ENCODE measurements at regions not wholly inside any gene's neighbourhood (a gene's known extent, or its start where the extent isn't known, plus 50 kb on each side); places are given as distances from the start of the nearest gene placed in this dataset.

DNA sequence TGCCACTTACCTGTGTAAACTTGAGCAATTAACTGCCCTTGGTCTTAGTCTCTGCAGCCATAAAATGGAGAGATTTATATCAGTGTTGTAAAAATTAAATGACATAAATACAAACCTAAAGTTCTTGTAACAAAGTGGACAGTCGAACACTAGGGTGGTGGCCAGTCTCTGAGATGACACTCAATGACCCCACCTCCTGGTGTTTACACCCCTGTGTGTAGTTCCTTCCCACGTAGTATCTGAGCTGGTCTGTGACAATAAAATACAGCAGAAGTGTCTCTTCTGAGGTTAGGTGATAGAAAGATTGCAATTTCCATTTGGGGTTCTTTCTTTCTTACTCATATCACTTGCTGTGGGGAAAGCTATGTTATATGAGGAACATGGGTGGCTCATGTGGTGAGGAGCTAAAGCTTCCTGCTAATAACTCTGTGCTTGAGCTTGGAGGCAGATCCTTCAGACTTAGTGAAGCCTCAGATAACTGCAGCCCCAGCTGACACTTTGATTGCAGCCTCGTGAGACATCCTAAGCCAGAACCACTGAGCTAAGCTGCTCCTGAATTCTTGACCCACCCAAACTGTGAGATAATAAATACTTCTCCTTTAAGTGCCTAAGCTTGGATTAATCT is 173.4 kb upstream of the CHD1 start:
- TF ChIP-seq, protein P1, sequence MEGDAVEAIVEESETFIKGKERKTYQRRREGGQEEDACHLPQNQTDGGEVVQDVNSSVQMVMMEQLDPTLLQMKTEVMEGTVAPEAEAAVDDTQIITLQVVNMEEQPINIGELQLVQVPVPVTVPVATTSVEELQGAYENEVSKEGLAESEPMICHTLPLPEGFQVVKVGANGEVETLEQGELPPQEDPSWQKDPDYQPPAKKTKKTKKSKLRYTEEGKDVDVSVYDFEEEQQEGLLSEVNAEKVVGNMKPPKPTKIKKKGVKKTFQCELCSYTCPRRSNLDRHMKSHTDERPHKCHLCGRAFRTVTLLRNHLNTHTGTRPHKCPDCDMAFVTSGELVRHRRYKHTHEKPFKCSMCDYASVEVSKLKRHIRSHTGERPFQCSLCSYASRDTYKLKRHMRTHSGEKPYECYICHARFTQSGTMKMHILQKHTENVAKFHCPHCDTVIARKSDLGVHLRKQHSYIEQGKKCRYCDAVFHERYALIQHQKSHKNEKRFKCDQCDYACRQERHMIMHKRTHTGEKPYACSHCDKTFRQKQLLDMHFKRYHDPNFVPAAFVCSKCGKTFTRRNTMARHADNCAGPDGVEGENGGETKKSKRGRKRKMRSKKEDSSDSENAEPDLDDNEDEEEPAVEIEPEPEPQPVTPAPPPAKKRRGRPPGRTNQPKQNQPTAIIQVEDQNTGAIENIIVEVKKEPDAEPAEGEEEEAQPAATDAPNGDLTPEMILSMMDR (IDR thresholded peaks at IDR 0.05) = no peak
- TF ChIP-seq POLR2A (IDR thresholded peaks at IDR 0.05) = no peak
